OCI-LY1 (cell line): ENCODE measurements at regions not wholly inside any gene's neighbourhood (a gene's known extent, or its start where the extent isn't known, plus 50 kb on each side); places are given as distances from the start of the nearest gene placed in this dataset.

ENCODE experiments used
- H2AFZ ChIP-seq: fragments of 200-600 bp; sonication (generic), shearing (Covaris generic); 2 replicates; pipeline ENCODE4 v1.6.0; 2014; ENCODE audit warnings: antibody characterized with exemption, mild to moderate bottlenecking, low read length
- H3F3A ChIP-seq: fragments of 200-600 bp; sonication (generic), shearing (Covaris generic); 2 replicates; pipeline ENCODE4 v1.6.0; 2014; ENCODE audit warnings: mild to moderate bottlenecking, antibody characterized with exemption, low read length, moderate library complexity; ENCODE audit not compliant: insufficient read depth
- H3K27ac ChIP-seq: fragments of 200-600 bp; sonication (generic); 2 replicates; pipeline ENCODE4 v1.5.1; 2014; ENCODE audit warnings: low read length, mixed run types, mild to moderate bottlenecking, low read depth; ENCODE audit not compliant: poor library complexity, severe bottlenecking
- H3K27me3 ChIP-seq: fragments of 200-600 bp; sonication (generic); 2 replicates; pipeline ENCODE4 v1.6.0; 2014; ENCODE audit warnings: antibody characterized with exemption, mild to moderate bottlenecking, low read length, moderate library complexity; ENCODE audit not compliant: insufficient read depth
- H3K36me3 ChIP-seq: fragments of 200-600 bp; sonication (generic); 2 replicates; pipeline ENCODE4 v1.6.1; 2014; ENCODE audit warnings: mild to moderate bottlenecking, antibody characterized with exemption, low read length, moderate library complexity, mixed read lengths; ENCODE audit not compliant: insufficient read depth
- H3K4me1 ChIP-seq: fragments of 200-600 bp; sonication (generic); 2 replicates; pipeline ENCODE4 v1.5.1; 2014; ENCODE audit warnings: mild to moderate bottlenecking, low read length, moderate library complexity; ENCODE audit not compliant: insufficient read depth, severe bottlenecking
- H3K4me2 ChIP-seq: fragments of 200-600 bp; sonication (generic), shearing (Covaris generic); 2 replicates; pipeline ENCODE4 v1.6.1; 2014; ENCODE audit warnings: low read length
- H3K4me3 ChIP-seq: fragments of 200-600 bp; sonication (generic); 2 replicates; pipeline ENCODE4 v1.5.1; 2014; ENCODE audit warnings: low read length, low read depth, mild to moderate bottlenecking, mixed read lengths; ENCODE audit not compliant: poor library complexity, severe bottlenecking
- H3K79me2 ChIP-seq: fragments of 200-600 bp; shearing (Covaris generic); 2 replicates; pipeline ENCODE4 v1.6.1; 2016; ENCODE audit warnings: mixed run types, low read length, mixed read lengths; ENCODE audit not compliant: insufficient read depth
- H3K9ac ChIP-seq: fragments of 200-600 bp; sonication (generic), shearing (Covaris generic); 2 replicates; pipeline ENCODE4 v1.6.1; 2014; ENCODE audit warnings: mild to moderate bottlenecking, low read length, mixed read lengths
- H3K9me2 ChIP-seq: fragments of 200-600 bp; sonication (generic), shearing (Covaris generic); 2 replicates; pipeline ENCODE4 v1.6.1; 2014; ENCODE audit warnings: low read depth, mild to moderate bottlenecking, low read length, mixed read lengths
- H3K9me3 ChIP-seq: fragments of 200-600 bp; shearing (Covaris generic); 2 replicates; pipeline ENCODE4 v1.6.1; 2014; ENCODE audit warnings: low read length, mixed read lengths
- H4K20me1 ChIP-seq: fragments of 200-600 bp; sonication (generic), shearing (Covaris generic); 2 replicates; pipeline ENCODE4 v1.6.0; 2016; ENCODE audit warnings: mild to moderate bottlenecking, low read length; ENCODE audit not compliant: insufficient read depth
- EZH2 ChIP-seq: fragments of 200-600 bp; sonication (generic), shearing (Covaris generic); IDR thresholded peaks from 2 replicates; pipeline ENCODE4 v1.8.0; 2017; ENCODE audit warnings: borderline replicate concordance, mixed run types, mild to moderate bottlenecking, antibody characterized with exemption, low read length, moderate library complexity, mixed read lengths
- TF ChIP-seq, protein P1 (sequence below): fragments of 200-600 bp; sonication (generic), shearing (Covaris generic); IDR thresholded peaks from 2 replicates; pipeline ENCODE4 v1.5.1; 2017; ENCODE audit warnings: mild to moderate bottlenecking, antibody characterized with exemption, low read length, moderate library complexity, mixed read lengths

DNA sequence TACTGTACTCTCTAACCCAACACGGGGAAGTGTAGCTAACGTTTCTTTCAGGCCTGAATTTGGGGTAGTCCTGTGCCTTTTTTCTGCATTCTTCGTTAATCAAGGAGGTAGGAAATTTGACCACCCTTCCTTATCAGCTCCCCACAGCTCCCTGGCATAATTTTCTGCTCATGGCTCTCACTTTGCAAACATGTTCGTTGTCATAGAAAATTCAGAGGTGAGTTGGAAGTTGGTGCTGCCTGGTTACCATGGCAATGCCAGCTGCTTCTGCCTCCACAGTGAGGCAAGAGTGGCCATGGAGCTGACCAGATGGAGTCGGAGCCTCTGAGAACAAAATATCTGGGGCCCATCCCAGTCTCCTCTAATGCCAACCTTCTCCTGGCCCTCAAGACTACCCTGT is 116.6 kb upstream of the BOD1 start:
- TF ChIP-seq EZH2, result no peak
- TF ChIP-seq, protein P1, sequence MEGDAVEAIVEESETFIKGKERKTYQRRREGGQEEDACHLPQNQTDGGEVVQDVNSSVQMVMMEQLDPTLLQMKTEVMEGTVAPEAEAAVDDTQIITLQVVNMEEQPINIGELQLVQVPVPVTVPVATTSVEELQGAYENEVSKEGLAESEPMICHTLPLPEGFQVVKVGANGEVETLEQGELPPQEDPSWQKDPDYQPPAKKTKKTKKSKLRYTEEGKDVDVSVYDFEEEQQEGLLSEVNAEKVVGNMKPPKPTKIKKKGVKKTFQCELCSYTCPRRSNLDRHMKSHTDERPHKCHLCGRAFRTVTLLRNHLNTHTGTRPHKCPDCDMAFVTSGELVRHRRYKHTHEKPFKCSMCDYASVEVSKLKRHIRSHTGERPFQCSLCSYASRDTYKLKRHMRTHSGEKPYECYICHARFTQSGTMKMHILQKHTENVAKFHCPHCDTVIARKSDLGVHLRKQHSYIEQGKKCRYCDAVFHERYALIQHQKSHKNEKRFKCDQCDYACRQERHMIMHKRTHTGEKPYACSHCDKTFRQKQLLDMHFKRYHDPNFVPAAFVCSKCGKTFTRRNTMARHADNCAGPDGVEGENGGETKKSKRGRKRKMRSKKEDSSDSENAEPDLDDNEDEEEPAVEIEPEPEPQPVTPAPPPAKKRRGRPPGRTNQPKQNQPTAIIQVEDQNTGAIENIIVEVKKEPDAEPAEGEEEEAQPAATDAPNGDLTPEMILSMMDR, result no peak
- H3K4me2 ChIP-seq, result peak overlapping the region; percentile 54
- no peaks in the 10 kb centered on the region for H3K27me3 ChIP-seq
- peaks cover 5% of the 10 kb centered on the region; the same call in 1 of the 2 replicates for H3K36me3 ChIP-seq
- peaks cover 91% of the 10 kb centered on the region for H3K4me1 ChIP-seq
- H2AFZ ChIP-seq, result no peak overlapping the region
- no peaks in the 10 kb centered on the region for H3K9me2 ChIP-seq
- no peaks in the 10 kb centered on the region for H3K79me2 ChIP-seq
- H3F3A ChIP-seq, result peaks cover 8% of the 10 kb centered on the region
- H3K27ac ChIP-seq, result peak overlapping the region; percentile 99
- no peak overlapping the region for H3K4me3 ChIP-seq
- no peaks in the 10 kb centered on the region for H3K9me3 ChIP-seq
- H3K9ac ChIP-seq, result peak overlapping the region; percentile 70
- no peaks in the 10 kb centered on the region for H4K20me1 ChIP-seq

DNA sequence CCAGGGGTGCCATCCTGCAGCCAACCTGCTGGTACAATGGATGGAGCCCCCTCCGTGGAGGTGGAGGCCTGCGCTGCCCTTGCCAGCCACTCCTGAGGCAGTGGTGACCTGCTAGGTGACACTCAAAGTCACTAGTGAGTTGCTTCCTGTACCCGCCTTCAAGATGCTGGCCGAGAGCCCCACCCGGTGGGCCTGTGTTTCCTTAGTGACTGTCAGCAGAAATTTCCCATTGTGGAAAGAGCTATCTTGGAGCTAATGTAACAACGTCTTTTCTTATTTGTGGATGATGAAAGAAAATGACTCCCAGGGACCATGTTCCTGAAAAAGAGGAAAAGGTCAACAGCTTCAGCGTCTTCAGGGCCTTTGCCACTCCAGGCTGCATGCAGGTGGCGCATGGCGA is 117.0 kb upstream of the BOD1 start:
- H3K9me3 ChIP-seq, result no peaks in the 10 kb centered on the region
- H3F3A ChIP-seq, result peaks cover 8% of the 10 kb centered on the region
- TF ChIP-seq, protein P1, result peak; percentile 50
- no peak for TF ChIP-seq EZH2
- no peaks in the 10 kb centered on the region for H4K20me1 ChIP-seq
- H3K4me3 ChIP-seq, result no peak overlapping the region
- peak overlapping the region; percentile 99 for H3K27ac ChIP-seq
- no peaks in the 10 kb centered on the region for H3K27me3 ChIP-seq
- peaks cover 9% of the 10 kb centered on the region; the same call in 1 of the 2 replicates for H3K36me3 ChIP-seq
- peak overlapping the region; percentile 54 for H3K4me2 ChIP-seq
- no peaks in the 10 kb centered on the region for H3K9me2 ChIP-seq
- peaks cover 93% of the 10 kb centered on the region for H3K4me1 ChIP-seq
- no peaks in the 10 kb centered on the region for H3K79me2 ChIP-seq
- peak overlapping the region; percentile 70; the same call in 1 of the 2 replicates for H3K9ac ChIP-seq
- H2AFZ ChIP-seq, result no peak overlapping the region

DNA sequence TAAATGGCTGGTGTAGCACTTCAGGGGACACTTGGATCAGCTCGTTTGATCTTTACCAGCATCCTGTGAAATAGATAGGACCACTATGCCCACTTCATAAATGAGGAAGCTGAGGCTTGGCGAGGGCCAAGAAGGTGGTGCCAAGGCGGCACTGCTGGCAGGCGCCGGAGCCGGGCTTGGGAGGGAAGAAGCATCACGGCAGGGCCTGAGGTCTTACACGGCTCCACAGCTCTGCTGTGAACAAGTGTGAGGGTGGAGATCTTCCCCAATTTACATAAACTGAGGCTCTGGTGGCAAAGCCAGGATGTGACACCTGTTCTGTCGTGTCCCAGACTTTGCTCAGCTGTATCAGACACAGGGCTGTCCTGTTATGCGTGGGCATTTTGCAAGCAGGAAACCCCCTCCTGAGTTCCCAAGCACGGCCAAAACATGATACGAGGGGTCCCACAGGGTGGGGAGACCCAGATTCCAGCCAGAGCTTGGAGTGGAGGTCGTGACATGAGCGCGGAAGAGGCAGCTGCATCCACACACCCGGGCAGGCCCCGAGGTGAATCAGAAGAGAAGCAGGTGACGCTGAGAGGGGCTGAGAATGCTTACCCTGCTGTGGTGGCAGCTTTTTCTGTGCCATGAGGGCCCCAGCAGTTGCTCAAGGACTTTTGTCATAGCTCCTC is 117.5 kb upstream of the BOD1 start:
- Histone ChIP-seq H3K9me3 (no peaks in the 10 kb centered on the region), H3F3A (peaks cover 8% of the 10 kb centered on the region), H3K4me2 (peak overlapping the region; percentile 54), H4K20me1 (no peaks in the 10 kb centered on the region), H3K4me1 (peaks cover 93% of the 10 kb centered on the region), H3K4me3 (peak overlapping the region; percentile 15), H3K27me3 (no peaks in the 10 kb centered on the region), H3K9ac (peak overlapping the region; percentile 70), H3K9me2 (no peaks in the 10 kb centered on the region), H3K27ac (peak overlapping the region; percentile 99), H2AFZ (no peak overlapping the region), H3K79me2 (no peaks in the 10 kb centered on the region), H3K36me3 (peaks cover 12% of the 10 kb centered on the region; the same call in 1 of the 2 replicates)
- no peak for TF ChIP-seq EZH2
- TF ChIP-seq, protein P1, result no peak; the same call in 1 of the 2 replicates
